Stomach (tissue), 8 donors: ENCODE measurements at regions not wholly inside any gene's neighbourhood (a gene's known extent, or its start where the extent isn't known, plus 50 kb on each side); places are given as distances from the start of the nearest gene placed in this dataset.

Experiments
- DNase-seq, 2 donors: peaks; one replicate each; pipeline versions ENCODE4 v3.0.0 to v3.0.0-alpha.2; 2013 to 2019
- H3K27ac ChIP-seq, 5 donors: fragments of 200-600 bp in 4 of 5; sonication (generic) in 4 of 5; one replicate each; pipeline ENCODE4 v1.5.1; 2013 to 2019; ENCODE audit warnings: mild to moderate bottlenecking in 1 of 5, moderate library complexity in 1 of 5
- H3K27me3 ChIP-seq, 3 donors: fragments of 200-600 bp; sonication (generic); one replicate each; pipeline ENCODE4 v1.5.1; 2017 to 2019; ENCODE audit warnings: mixed run types in 1 of 3
- H3K36me3 ChIP-seq, 4 donors: fragments of 200-600 bp; sonication (generic); 1 replicate in 3 of 4; 2 replicates in 1 of 4; pipeline ENCODE4 v1.5.1; 2016 to 2019
- H3K4me1 ChIP-seq, 4 donors: fragments of 200-600 bp; sonication (generic); one replicate each; pipeline ENCODE4 v1.5.1; 2016 to 2019
- H3K4me3 ChIP-seq, 4 donors: fragments of 200-600 bp; sonication (generic) in 3 of 4; one replicate each; pipeline ENCODE4 v1.5.1; 2016 to 2019; ENCODE audit warnings: mild to moderate bottlenecking in 1 of 4
- H3K9me3 ChIP-seq, 4 donors: fragments of 200-600 bp; sonication (generic); one replicate each; pipeline ENCODE4 v1.5.1; 2016 to 2019
- CTCF ChIP-seq, 7 experiments: fragments of 450-650 bp in 4 of 7; fragments of 200-600 bp in 3 of 7; sonication (generic) in 3 of 7; IDR thresholded peaks; one replicate each; pipeline ENCODE4 v1.5.1; 2016 to 2019; ENCODE audit warnings: antibody characterized with exemption in 7 of 7, control low read depth in 2 of 7, mild to moderate bottlenecking in 1 of 7
- EP300 ChIP-seq: sonication (generic); formaldehyde crosslinking; IDR thresholded peaks from one replicate; pipeline ENCODE4 v1.6.1; 2017; ENCODE audit warnings: antibody characterized with exemption
- POLR2A ChIP-seq, 4 donors: fragments of 450-650 bp; IDR thresholded peaks; one replicate each; pipeline ENCODE4 v1.6.1; 2016; ENCODE audit warnings: antibody characterized with exemption in 4 of 4, control low read depth in 2 of 4, mild to moderate bottlenecking in 1 of 4, moderate library complexity in 1 of 4
- POLR2AphosphoS5 ChIP-seq, 3 donors: sonication (generic); formaldehyde crosslinking; IDR thresholded peaks; one replicate each; pipeline ENCODE4 v1.6.1; 2016; ENCODE audit warnings: antibody characterized with exemption in 3 of 3
- WGBS, 5 donors: extraction: QIAGEN DNeasy Blood & Tissue Kit in 3 of 5; methylation state at CpG; one replicate each; pipeline versions ENCODE4 v1.1.5 to v1.1.7; 2013 to 2018; 5-methylcytosine and 5-hydroxymethylcytosine counted together
- intact Hi-C: fragments of 100-400 bp; cut with DNase I; formaldehyde crosslinking; loops from one replicate; pipeline ENCODE4 v1.15.1; 2023; ENCODE audit warnings: low total_unique reads
- donor health status: healthy with polysubstance abuse.
- donor health status: Bipolar disorder and iron deficiency.
- donor health status: healthy.

DNA sequence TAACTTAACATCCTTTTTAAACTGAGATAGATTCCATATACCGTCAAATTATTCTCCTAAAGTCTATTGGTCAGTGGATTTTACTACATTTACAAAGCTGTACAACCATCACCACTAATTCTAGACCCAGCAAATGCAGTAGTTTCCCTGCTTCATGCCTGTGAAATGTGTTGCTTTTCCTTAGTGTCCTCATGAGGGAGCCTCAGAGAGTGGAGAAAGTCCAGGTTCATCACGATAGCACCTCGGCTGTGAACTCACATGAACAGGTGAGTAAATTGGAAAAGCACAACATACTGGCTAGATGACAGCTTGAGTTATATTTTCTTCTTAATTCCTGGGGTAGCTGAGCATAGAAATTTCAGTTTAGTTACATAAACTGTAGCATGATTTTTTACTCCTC, 653.7 kb downstream of the MTRR start:
- Histone ChIP-seq H3K27ac (no peak overlapping the region), H3K9me3 (no peaks in the 10 kb centered on the region), H3K4me3 (no peak overlapping the region), H3K36me3 (no peaks in the 10 kb centered on the region), H3K4me1 (no peaks in the 10 kb centered on the region), H3K27me3 (no peaks in the 10 kb centered on the region)
- TF ChIP-seq POLR2A (IDR thresholded peaks at IDR 0.05) (no peak), CTCF (IDR thresholded peaks at IDR 0.05) (no peak), POLR2AphosphoS5 (IDR thresholded peaks at IDR 0.05) (no peak), EP300 (no peak)
- intact Hi-C loops, result no loop called here
- WGBS, 5 donors, result 25 to 44% (median 32%) methylated on average over 3 of the region's 3 CpGs
- peak in 1 of 2 donors; percentile 21 for DNase-seq

DNA sequence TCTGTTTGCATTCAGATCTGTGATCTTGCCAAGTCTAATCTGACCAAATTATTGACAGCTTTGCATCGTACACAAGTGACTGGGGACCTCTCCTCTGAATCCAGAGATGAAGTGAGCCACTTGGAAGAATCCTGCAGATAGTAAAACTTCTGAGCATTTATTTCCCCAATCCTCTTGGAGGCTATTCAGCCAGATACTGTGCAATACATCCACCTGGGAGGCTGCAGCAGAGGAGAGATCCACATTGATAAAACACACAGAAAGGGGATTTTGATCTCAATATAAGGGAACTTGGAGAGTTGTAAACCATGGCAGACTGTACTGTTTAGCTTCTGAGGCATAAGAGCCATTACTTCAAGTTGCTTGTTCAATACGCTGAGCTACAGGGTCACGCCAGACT, 654.6 kb downstream of the MTRR start:
- Histone ChIP-seq H3K9me3 (no peaks in the 10 kb centered on the region), H3K27ac (no peak overlapping the region), H3K4me3 (no peak overlapping the region), H3K4me1 (no peaks in the 10 kb centered on the region), H3K36me3 (no peaks in the 10 kb centered on the region), H3K27me3 (no peaks in the 10 kb centered on the region)
- WGBS, 5 donors, result 43 to 82% (median 74%) methylated on average over 3 of the region's 3 CpGs
- no peak for TF ChIP-seq CTCF (IDR thresholded peaks at IDR 0.05)
- TF ChIP-seq POLR2AphosphoS5 (IDR thresholded peaks at IDR 0.05), result no peak
- TF ChIP-seq POLR2A (IDR thresholded peaks at IDR 0.05), result no peak
- TF ChIP-seq EP300, result no peak
- intact Hi-C loops, result no loop called here
- DNase-seq, result peak in 1 of 2 donors; percentile 18

- Histone ChIP-seq H3K4me1 (no peaks in the 10 kb centered on the region), H3K9me3 (no peaks in the 10 kb centered on the region), H3K27me3 (no peaks in the 10 kb centered on the region), H3K4me3 (no peak overlapping the region), H3K36me3 (no peaks in the 10 kb centered on the region), H3K27ac (no peak overlapping the region)
- TF ChIP-seq CTCF (IDR thresholded peaks at IDR 0.05) (no peak), POLR2A (IDR thresholded peaks at IDR 0.05) (no peak), EP300 (no peak), POLR2AphosphoS5 (IDR thresholded peaks at IDR 0.05) (no peak)
- WGBS, 5 donors, result 69 to 92% (median 89%) methylated on average over 2 of the region's 2 CpGs
- intact Hi-C loops, result no loop called here
- no peak for DNase-seq
Observed at GRCh38 chr5:8525819-8526218, 656.9 kb downstream of the MTRR start.

DNA sequence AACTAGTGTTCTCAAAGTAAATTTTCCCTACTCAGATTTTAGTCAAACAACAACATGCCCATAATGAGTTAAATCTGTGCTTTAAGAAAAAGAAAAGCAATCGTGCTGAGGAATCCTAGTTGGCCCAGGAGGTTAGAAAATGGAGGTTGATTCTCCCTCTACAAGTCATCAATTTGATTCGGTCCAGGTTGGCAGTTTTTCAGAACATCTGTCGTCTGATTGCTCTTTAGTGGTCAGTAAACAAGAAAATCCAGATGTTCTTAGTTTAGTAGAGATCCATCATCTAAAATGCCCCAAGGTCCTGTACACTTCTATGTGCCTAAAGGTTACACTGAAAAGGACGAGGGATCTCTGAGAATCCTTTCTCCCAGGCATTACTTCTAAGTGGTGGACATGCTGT, 659.2 kb downstream of the MTRR start:
- no peaks in the 10 kb centered on the region for H3K9me3 ChIP-seq
- DNase-seq, result no peak
- H3K27me3 ChIP-seq, result no peaks in the 10 kb centered on the region
- no peak overlapping the region for H3K4me3 ChIP-seq
- TF ChIP-seq POLR2AphosphoS5 (IDR thresholded peaks at IDR 0.05) (no peak), POLR2A (IDR thresholded peaks at IDR 0.05) (no peak), CTCF (IDR thresholded peaks at IDR 0.05) (no peak), EP300 (no peak)
- H3K36me3 ChIP-seq, result no peaks in the 10 kb centered on the region
- no peak overlapping the region for H3K27ac ChIP-seq
- no peaks in the 10 kb centered on the region for H3K4me1 ChIP-seq
- intact Hi-C loops, result no loop called here
- 36 to 57% (median 48%) methylated on average over 4 of the region's 4 CpGs for WGBS, 5 donors
